ENCODE measurements at regions not wholly inside any gene's neighbourhood (a gene's known extent, or its start where the extent isn't known, plus 50 kb on each side); places are given as distances from the start of the nearest gene placed in this dataset.

DNA sequence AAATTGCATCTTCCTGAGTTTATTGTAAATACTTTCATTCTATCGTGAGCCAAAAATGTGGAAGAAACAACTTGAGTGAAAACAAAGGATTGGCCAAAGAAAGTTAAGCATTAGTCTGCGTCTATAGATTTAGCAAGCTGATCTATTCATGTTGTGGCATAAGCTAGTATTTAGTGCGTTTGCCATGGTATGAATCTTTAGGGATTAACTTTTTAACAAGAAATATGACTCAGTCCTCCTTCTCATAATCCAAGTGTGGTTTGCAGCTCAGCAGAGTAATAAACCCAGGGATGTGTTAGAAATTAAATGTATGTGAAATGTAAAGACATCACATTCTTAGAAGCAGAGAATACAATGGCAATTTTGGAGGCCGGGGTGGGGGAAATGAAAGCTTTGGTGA lies 1110.9 kb downstream of the NLGN4X start:
- TF ChIP-seq, protein P1, sequence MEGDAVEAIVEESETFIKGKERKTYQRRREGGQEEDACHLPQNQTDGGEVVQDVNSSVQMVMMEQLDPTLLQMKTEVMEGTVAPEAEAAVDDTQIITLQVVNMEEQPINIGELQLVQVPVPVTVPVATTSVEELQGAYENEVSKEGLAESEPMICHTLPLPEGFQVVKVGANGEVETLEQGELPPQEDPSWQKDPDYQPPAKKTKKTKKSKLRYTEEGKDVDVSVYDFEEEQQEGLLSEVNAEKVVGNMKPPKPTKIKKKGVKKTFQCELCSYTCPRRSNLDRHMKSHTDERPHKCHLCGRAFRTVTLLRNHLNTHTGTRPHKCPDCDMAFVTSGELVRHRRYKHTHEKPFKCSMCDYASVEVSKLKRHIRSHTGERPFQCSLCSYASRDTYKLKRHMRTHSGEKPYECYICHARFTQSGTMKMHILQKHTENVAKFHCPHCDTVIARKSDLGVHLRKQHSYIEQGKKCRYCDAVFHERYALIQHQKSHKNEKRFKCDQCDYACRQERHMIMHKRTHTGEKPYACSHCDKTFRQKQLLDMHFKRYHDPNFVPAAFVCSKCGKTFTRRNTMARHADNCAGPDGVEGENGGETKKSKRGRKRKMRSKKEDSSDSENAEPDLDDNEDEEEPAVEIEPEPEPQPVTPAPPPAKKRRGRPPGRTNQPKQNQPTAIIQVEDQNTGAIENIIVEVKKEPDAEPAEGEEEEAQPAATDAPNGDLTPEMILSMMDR (IDR thresholded peaks at IDR 0.05): no peak
- Histone ChIP-seq H3K27me3 (ENCODE audit: control insufficient read depth in 1 of 2, insufficient read depth in 2 of 2, low read length in 2 of 2) (no peaks in the 10 kb centered on the region), H3K4me1 (ENCODE audit: insufficient read depth, low read length) (no peaks in the 10 kb centered on the region), H3K4me3 (ENCODE audit: low read length) (no peak overlapping the region), H3K36me3 (ENCODE audit: insufficient read depth, low read length) (no peaks in the 10 kb centered on the region), H3K27ac (ENCODE audit: low read depth in 1 of 2, low read length in 2 of 2) (no peak overlapping the region), H3K9me3 (ENCODE audit: control insufficient read depth in 1 of 2, insufficient read depth in 1 of 2, low read length in 2 of 2) (no peaks in the 10 kb centered on the region)
- Mint-ChIP-seq H3K9me3 (peaks cover 3% of the 10 kb centered on the region), H3K4me1 (ENCODE audit: low read depth) (no peaks in the 10 kb centered on the region), H3K27me3 (no peaks in the 10 kb centered on the region), H3K4me3 (no peak overlapping the region), H3K36me3 (ENCODE audit: low read depth) (no peaks in the 10 kb centered on the region), H3K27ac (no peak overlapping the region)
- ATAC-seq (ENCODE audit: poor library complexity) (no peak), DNase-seq (no peak)
- ChIA-PET CTCF (no interaction called here), POLR2A (no interaction called here)
- intact Hi-C loops (cut with DNase I, micrococcal nuclease): no loop called here

DNA sequence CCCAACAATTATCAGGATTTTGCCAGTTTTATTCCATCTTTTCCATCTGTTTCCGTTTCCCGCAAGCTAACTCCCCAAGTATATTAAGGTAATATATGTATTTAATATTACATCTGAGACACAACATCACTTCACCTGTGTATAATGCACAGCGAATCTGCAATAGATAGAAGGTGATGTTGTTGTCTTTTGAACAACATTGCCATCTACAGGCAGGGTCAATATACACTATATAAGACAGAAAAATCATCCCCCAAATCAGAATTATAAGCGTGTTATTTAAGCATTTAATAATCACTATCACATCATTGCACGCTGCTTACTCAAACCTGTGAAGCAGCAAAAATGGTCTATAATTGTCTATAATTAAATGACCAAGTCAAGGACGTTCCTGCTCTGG lies 1115.5 kb downstream of the NLGN4X start:
- Histone ChIP-seq H3K4me3 (ENCODE audit: low read length) (no peak overlapping the region), H3K4me1 (ENCODE audit: insufficient read depth, low read length) (no peaks in the 10 kb centered on the region), H3K9me3 (ENCODE audit: control insufficient read depth in 1 of 2, insufficient read depth in 1 of 2, low read length in 2 of 2) (no peaks in the 10 kb centered on the region), H3K27me3 (ENCODE audit: control insufficient read depth in 1 of 2, insufficient read depth in 2 of 2, low read length in 2 of 2) (no peaks in the 10 kb centered on the region), H3K27ac (ENCODE audit: low read depth in 1 of 2, low read length in 2 of 2) (no peak overlapping the region), H3K36me3 (ENCODE audit: insufficient read depth, low read length) (no peaks in the 10 kb centered on the region)
- Mint-ChIP-seq H3K36me3 (ENCODE audit: low read depth) (no peaks in the 10 kb centered on the region), H3K27me3 (no peaks in the 10 kb centered on the region), H3K27ac (no peak overlapping the region), H3K4me3 (no peak overlapping the region), H3K4me1 (ENCODE audit: low read depth) (no peaks in the 10 kb centered on the region), H3K9me3 (peaks cover 3% of the 10 kb centered on the region)
- intact Hi-C loops (cut with DNase I, micrococcal nuclease): no loop called here
- ChIA-PET CTCF (no interaction called here), POLR2A (no interaction called here)
- TF ChIP-seq, protein P1 (IDR thresholded peaks at IDR 0.05): no peak
- DNase-seq (peak in 1 of 14 experiments; percentile 1), ATAC-seq (ENCODE audit: poor library complexity) (no peak)

DNA sequence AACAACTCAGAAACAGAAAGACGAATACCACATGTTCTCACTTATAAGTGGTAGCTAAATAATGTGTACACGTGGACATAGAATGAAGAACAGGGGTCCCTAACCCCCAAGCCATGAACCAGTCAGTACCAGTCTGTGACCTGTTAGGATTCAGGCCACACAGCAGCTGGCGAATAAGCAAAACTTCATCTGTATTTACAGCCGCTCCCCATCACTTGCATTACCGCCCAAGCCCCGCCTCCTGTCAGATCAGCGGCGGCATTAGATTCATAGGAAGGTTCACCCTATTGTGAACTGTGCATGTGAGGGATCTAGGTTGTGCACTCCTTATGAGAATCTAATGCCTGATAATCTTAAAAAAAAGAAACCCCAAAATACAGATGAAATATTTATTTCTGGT lies 1128.7 kb downstream of the NLGN4X start:
- Mint-ChIP-seq H3K36me3 (ENCODE audit: low read depth) (no peaks in the 10 kb centered on the region), H3K4me1 (ENCODE audit: low read depth) (no peaks in the 10 kb centered on the region), H3K27me3 (no peaks in the 10 kb centered on the region), H3K9me3 (no peaks in the 10 kb centered on the region), H3K4me3 (no peak overlapping the region), H3K27ac (no peak overlapping the region)
- intact Hi-C loops (cut with DNase I, micrococcal nuclease): no loop called here
- TF ChIP-seq, protein P1 (IDR thresholded peaks at IDR 0.05): no peak
- ATAC-seq (ENCODE audit: poor library complexity): no peak
- ChIA-PET POLR2A (no interaction called here), CTCF (no interaction called here)
- Histone ChIP-seq H3K27ac (ENCODE audit: low read depth in 1 of 2, low read length in 2 of 2) (no peak overlapping the region), H3K36me3 (ENCODE audit: insufficient read depth, low read length) (no peaks in the 10 kb centered on the region), H3K4me1 (ENCODE audit: insufficient read depth, low read length) (no peaks in the 10 kb centered on the region), H3K27me3 (ENCODE audit: control insufficient read depth in 1 of 2, insufficient read depth in 2 of 2, low read length in 2 of 2) (no peaks in the 10 kb centered on the region), H3K9me3 (ENCODE audit: control insufficient read depth in 1 of 2, insufficient read depth in 1 of 2, low read length in 2 of 2) (no peaks in the 10 kb centered on the region), H3K4me3 (ENCODE audit: low read length) (no peak overlapping the region)
- no peak for DNase-seq

Data from CD4-positive, alpha-beta T cell (primary cell).